Astrocyte of the hippocampus (primary cell): ENCODE measurements at regions not wholly inside any gene's neighbourhood (a gene's known extent, or its start where the extent isn't known, plus 50 kb on each side); places are given as distances from the start of the nearest gene placed in this dataset.
A peak's percentile ranks its signal among the peaks of the same experiment; 100 is the strongest.
"Not testable (repeated sequence)": the region's sequence is repeated elsewhere in the genome, so short reads cannot be mapped to it uniquely, and the experiment has no call there.

Experiments used
- DNase-seq: peaks from one replicate; pipeline ENCODE4 v3.0.0; 2011; ENCODE audit warnings: low read depth, low spot score

GRCh38 chr2:37569986-37570679, 101.3 kb downstream of the CDC42EP3 start:
- DNase-seq, result peak; percentile 61

GRCh38 chr2:37570773-37571586, 100.5 kb downstream of the CDC42EP3 start:
- DNase-seq, result peak; percentile 78

- DNase-seq, result no peak
Observed at GRCh38 chr2:37571587-37572136, 99.8 kb downstream of the CDC42EP3 start.

GRCh38 chr2:37573451-37574388, 97.7 kb downstream of the CDC42EP3 start:
- DNase-seq, result peak; percentile 31

GRCh38 chr2:37575780-37576179, 95.7 kb downstream of the CDC42EP3 start:
- no peak for DNase-seq

- not testable (repeated sequence) for DNase-seq
Observed at GRCh38 chr2:37576194-37576593, 95.2 kb downstream of the CDC42EP3 start.

GRCh38 chr2:37576831-37577230, 94.6 kb downstream of the CDC42EP3 start:
- DNase-seq, result no peak

GRCh38 chr2:37579192-37579713, 92.2 kb downstream of the CDC42EP3 start:
- DNase-seq, result no peak

GRCh38 chr2:37579949-37580348, 91.5 kb downstream of the CDC42EP3 start:
- DNase-seq, result not testable (repeated sequence)

- no peak for DNase-seq
Observed at GRCh38 chr2:37581433-37581832, 90.0 kb downstream of the CDC42EP3 start.

GRCh38 chr2:37582481-37583220, 88.8 kb downstream of the CDC42EP3 start:
- DNase-seq, result no peak

GRCh38 chr2:37583402-37583801, 88.0 kb downstream of the CDC42EP3 start:
- no peak for DNase-seq

GRCh38 chr2:37583867-37584266, 87.6 kb downstream of the CDC42EP3 start:
- DNase-seq, result peak; percentile 71

GRCh38 chr2:37585295-37585908, 86.0 kb downstream of the CDC42EP3 start:
- no peak for DNase-seq

GRCh38 chr2:37585982-37586621, 85.3 kb downstream of the CDC42EP3 start:
- peak; percentile 73 for DNase-seq

GRCh38 chr2:37586663-37587317, 84.7 kb downstream of the CDC42EP3 start:
- DNase-seq, result peak; percentile 9

- no peak for DNase-seq
Observed at GRCh38 chr2:37587817-37588216, 83.6 kb downstream of the CDC42EP3 start.

GRCh38 chr2:37588316-37588777, 83.1 kb downstream of the CDC42EP3 start:
- DNase-seq, result no peak

- no peak for DNase-seq
Observed at GRCh38 chr2:37589298-37589697, 82.1 kb downstream of the CDC42EP3 start.
